ENCODE measurements at regions not wholly inside any gene's neighbourhood (a gene's known extent, or its start where the extent isn't known, plus 50 kb on each side); places are given as distances from the start of the nearest gene placed in this dataset.

- no peaks in the 10 kb centered on the region for H3K27me3 ChIP-seq (replicated peaks in 1 of 4; ENCODE audit: control extremely low read depth in 1 of 4, control insufficient read depth in 3 of 4, insufficient read depth in 4 of 4, low read length in 3 of 4)
- no peak overlapping the region for H3K4me3 Mint-ChIP-seq
- no peak for TF ChIP-seq EZH2 (IDR thresholded peaks at IDR 0.05; ENCODE audit: borderline replicate concordance, insufficient read depth, low read depth, low read length, poor library complexity, severe bottlenecking)
- TF ChIP-seq, protein P1, sequence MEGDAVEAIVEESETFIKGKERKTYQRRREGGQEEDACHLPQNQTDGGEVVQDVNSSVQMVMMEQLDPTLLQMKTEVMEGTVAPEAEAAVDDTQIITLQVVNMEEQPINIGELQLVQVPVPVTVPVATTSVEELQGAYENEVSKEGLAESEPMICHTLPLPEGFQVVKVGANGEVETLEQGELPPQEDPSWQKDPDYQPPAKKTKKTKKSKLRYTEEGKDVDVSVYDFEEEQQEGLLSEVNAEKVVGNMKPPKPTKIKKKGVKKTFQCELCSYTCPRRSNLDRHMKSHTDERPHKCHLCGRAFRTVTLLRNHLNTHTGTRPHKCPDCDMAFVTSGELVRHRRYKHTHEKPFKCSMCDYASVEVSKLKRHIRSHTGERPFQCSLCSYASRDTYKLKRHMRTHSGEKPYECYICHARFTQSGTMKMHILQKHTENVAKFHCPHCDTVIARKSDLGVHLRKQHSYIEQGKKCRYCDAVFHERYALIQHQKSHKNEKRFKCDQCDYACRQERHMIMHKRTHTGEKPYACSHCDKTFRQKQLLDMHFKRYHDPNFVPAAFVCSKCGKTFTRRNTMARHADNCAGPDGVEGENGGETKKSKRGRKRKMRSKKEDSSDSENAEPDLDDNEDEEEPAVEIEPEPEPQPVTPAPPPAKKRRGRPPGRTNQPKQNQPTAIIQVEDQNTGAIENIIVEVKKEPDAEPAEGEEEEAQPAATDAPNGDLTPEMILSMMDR (IDR thresholded peaks at IDR 0.05), result peak; percentile 47
- CTCF ChIA-PET, result no interaction called here
- no peak overlapping the region for H2AFZ ChIP-seq (ENCODE audit: insufficient read depth, low read depth, low read length, poor library complexity, severe bottlenecking)
- peaks cover 3% of the 10 kb centered on the region for H3K9me3 Mint-ChIP-seq (ENCODE audit: insufficient read depth)
- H3K4me3 ChIP-seq (ENCODE audit: control extremely low read depth in 1 of 5, extremely low read depth in 1 of 5, insufficient read depth in 1 of 5, low read depth in 2 of 5, low read length in 4 of 5), result no peak overlapping the region
- H3K27me3 Mint-ChIP-seq, result no peaks in the 10 kb centered on the region
- no peak overlapping the region for H3K4me2 ChIP-seq (replicated peaks; ENCODE audit: low read depth, low read length, poor library complexity, severe bottlenecking)
- no peaks in the 10 kb centered on the region for H3K79me2 ChIP-seq (ENCODE audit: control insufficient read depth, insufficient read depth, low read length)
- no peaks in the 10 kb centered on the region for H3K4me1 ChIP-seq (ENCODE audit: control insufficient read depth in 2 of 2, insufficient read depth in 2 of 2, low read length in 2 of 2)
- no peak overlapping the region for H3K9ac ChIP-seq (ENCODE audit: low read length)
- no peak overlapping the region for H3K27ac Mint-ChIP-seq
- no peaks in the 10 kb centered on the region for H3K36me3 ChIP-seq (replicated peaks in 1 of 2; ENCODE audit: control extremely low read depth in 1 of 2, control insufficient read depth in 1 of 2, extremely low read depth in 1 of 2, insufficient read depth in 2 of 2, low read length in 1 of 2)
- no peaks in the 10 kb centered on the region for H4K20me1 ChIP-seq (ENCODE audit: control insufficient read depth, insufficient read depth, low read length, poor library complexity, severe bottlenecking)
- no peaks in the 10 kb centered on the region for H3K9me3 ChIP-seq (ENCODE audit: control extremely low read depth in 1 of 3, control insufficient read depth in 2 of 3, insufficient read depth in 1 of 3, low read length in 2 of 3)
- H3K4me1 Mint-ChIP-seq, result peaks cover 1% of the 10 kb centered on the region
- whole genome bisulfite sequencing (ENCODE audit: insufficient coverage), result 38% methylated on average over 1 of the region's 1 CpG
- no peak for ATAC-seq (ENCODE audit: low read depth)
- POLR2A ChIA-PET, result no interaction called here
- no peak overlapping the region for H3K27ac ChIP-seq (ENCODE audit: low read length in 2 of 2)
- DNase-seq, result peak; percentile 14
- intact Hi-C loops (cut with micrococcal nuclease), result loop anchor here (2.0 kb wide), 1 partner anchor 195 kb away; no protein-coding TSS in a partner anchor
These were observed 290.2 kb downstream of the BTBD3 start for GRCh38 chr20:12207875-12208274.

- intact Hi-C loops (cut with micrococcal nuclease), result no loop called here
These were observed 292.9 kb downstream of the BTBD3 start for GRCh38 chr20:12210591-12210990.

More at GRCh38 chr20:12210591-12210990, 292.9 kb downstream of the BTBD3 start:
- ChIA-PET POLR2A (no interaction called here), CTCF (no interaction called here)
- no peak overlapping the region for H3K4me3 ChIP-seq (ENCODE audit: control extremely low read depth in 1 of 5, extremely low read depth in 1 of 5, insufficient read depth in 1 of 5, low read depth in 2 of 5, low read length in 4 of 5)
- no peak overlapping the region for H3K27ac Mint-ChIP-seq
- H3K27ac ChIP-seq (ENCODE audit: low read length in 2 of 2), result no peak overlapping the region
- no peak overlapping the region for H3K4me3 Mint-ChIP-seq
- peaks cover 3% of the 10 kb centered on the region for H3K9me3 Mint-ChIP-seq (ENCODE audit: insufficient read depth)
- H4K20me1 ChIP-seq (ENCODE audit: control insufficient read depth, insufficient read depth, low read length, poor library complexity, severe bottlenecking), result no peaks in the 10 kb centered on the region
- 80% methylated on average over 1 of the region's 3 CpGs for WGBS (ENCODE audit: insufficient coverage)
- ATAC-seq (ENCODE audit: low read depth) (no peak), DNase-seq (no peak)
- H3K36me3 ChIP-seq (replicated peaks in 1 of 2; ENCODE audit: control extremely low read depth in 1 of 2, control insufficient read depth in 1 of 2, extremely low read depth in 1 of 2, insufficient read depth in 2 of 2, low read length in 1 of 2), result no peaks in the 10 kb centered on the region
- no peaks in the 10 kb centered on the region for H3K27me3 Mint-ChIP-seq
- no peak overlapping the region for H2AFZ ChIP-seq (ENCODE audit: insufficient read depth, low read depth, low read length, poor library complexity, severe bottlenecking)
- no peaks in the 10 kb centered on the region for H3K4me1 Mint-ChIP-seq
- no peaks in the 10 kb centered on the region for H3K4me1 ChIP-seq (ENCODE audit: control insufficient read depth in 2 of 2, insufficient read depth in 2 of 2, low read length in 2 of 2)
- TF ChIP-seq, protein P1 (IDR thresholded peaks at IDR 0.05), result no peak
- TF ChIP-seq EZH2 (IDR thresholded peaks at IDR 0.05; ENCODE audit: borderline replicate concordance, insufficient read depth, low read depth, low read length, poor library complexity, severe bottlenecking), result no peak
- H3K9ac ChIP-seq (ENCODE audit: low read length), result no peak overlapping the region
- no peak overlapping the region for H3K4me2 ChIP-seq (replicated peaks; ENCODE audit: low read depth, low read length, poor library complexity, severe bottlenecking)
- no peaks in the 10 kb centered on the region for H3K9me3 ChIP-seq (ENCODE audit: control extremely low read depth in 1 of 3, control insufficient read depth in 2 of 3, insufficient read depth in 1 of 3, low read length in 2 of 3)
- H3K27me3 ChIP-seq (replicated peaks in 1 of 4; ENCODE audit: control extremely low read depth in 1 of 4, control insufficient read depth in 3 of 4, insufficient read depth in 4 of 4, low read length in 3 of 4), result no peaks in the 10 kb centered on the region
- no peaks in the 10 kb centered on the region for H3K79me2 ChIP-seq (ENCODE audit: control insufficient read depth, insufficient read depth, low read length)

Data from B cell (primary cell).